IPS-18c (cell line): ENCODE measurements at regions not wholly inside any gene's neighbourhood (a gene's known extent, or its start where the extent isn't known, plus 50 kb on each side); places are given as distances from the start of the nearest gene placed in this dataset.

Source experiments
- H3K4me3 ChIP-seq: 2 replicates; pipeline ENCODE4 v1.7.0; 2013; ENCODE audit warnings: low read depth, mild to moderate bottlenecking, low read length, moderate library complexity; ENCODE audit not compliant: insufficient read depth
- H3K9me3 ChIP-seq: one replicate; pipeline ENCODE4 v1.6.1; 2013; ENCODE audit warnings: mild to moderate bottlenecking, low read length, moderate library complexity; ENCODE audit not compliant: control insufficient read depth, insufficient read depth

GRCh38 chr5:61816585-61817450 lies 484.8 kb downstream of the ZSWIM6 start:
- H3K9me3 ChIP-seq: no peaks in the 10 kb centered on the region
- H3K4me3 ChIP-seq: no peak overlapping the region

GRCh38 chr5:61817472-61818326 lies 485.6 kb downstream of the ZSWIM6 start:
- Histone ChIP-seq H3K4me3 (no peak overlapping the region), H3K9me3 (no peaks in the 10 kb centered on the region)

GRCh38 chr5:61820836-61821235 lies 485.2 kb upstream of the KIF2A start:
- H3K4me3 ChIP-seq: no peak overlapping the region
- no peaks in the 10 kb centered on the region for H3K9me3 ChIP-seq

GRCh38 chr5:61821561-61821960 lies 484.4 kb upstream of the KIF2A start:
- H3K9me3 ChIP-seq: no peaks in the 10 kb centered on the region
- no peak overlapping the region for H3K4me3 ChIP-seq

GRCh38 chr5:61822584-61822983 lies 483.4 kb upstream of the KIF2A start:
- no peaks in the 10 kb centered on the region for H3K9me3 ChIP-seq
- H3K4me3 ChIP-seq: no peak overlapping the region

- H3K9me3 ChIP-seq: no peaks in the 10 kb centered on the region
These were observed 482.9 kb upstream of the KIF2A start for GRCh38 chr5:61823065-61823464.

GRCh38 chr5:61823781-61824180 lies 482.2 kb upstream of the KIF2A start:
- Histone ChIP-seq H3K9me3 (no peaks in the 10 kb centered on the region), H3K4me3 (no peak overlapping the region)

More at GRCh38 chr5:61823065-61823464, 482.9 kb upstream of the KIF2A start:
- H3K4me3 ChIP-seq: no peak overlapping the region

- H3K4me3 ChIP-seq: no peak overlapping the region
- no peaks in the 10 kb centered on the region for H3K9me3 ChIP-seq
These were observed 481.6 kb upstream of the KIF2A start for GRCh38 chr5:61824396-61824795.

GRCh38 chr5:61827445-61827975 lies 478.5 kb upstream of the KIF2A start:
- no peak overlapping the region for H3K4me3 ChIP-seq

GRCh38 chr5:61828856-61829255 lies 477.1 kb upstream of the KIF2A start:
- Histone ChIP-seq H3K9me3 (no peaks in the 10 kb centered on the region), H3K4me3 (no peak overlapping the region)

More at GRCh38 chr5:61827445-61827975, 478.5 kb upstream of the KIF2A start:
- no peaks in the 10 kb centered on the region for H3K9me3 ChIP-seq

- H3K9me3 ChIP-seq: no peaks in the 10 kb centered on the region
- no peak overlapping the region for H3K4me3 ChIP-seq
These were observed 474.3 kb upstream of the KIF2A start for GRCh38 chr5:61831736-61832135.

GRCh38 chr5:61837788-61838187 lies 468.2 kb upstream of the KIF2A start:
- H3K9me3 ChIP-seq: no peaks in the 10 kb centered on the region
- H3K4me3 ChIP-seq: no peak overlapping the region

- Histone ChIP-seq H3K9me3 (no peaks in the 10 kb centered on the region), H3K4me3 (no peak overlapping the region)
These were observed 465.6 kb upstream of the KIF2A start for GRCh38 chr5:61840361-61840760.

GRCh38 chr5:61842840-61843239 lies 463.2 kb upstream of the KIF2A start:
- Histone ChIP-seq H3K4me3 (no peak overlapping the region), H3K9me3 (no peaks in the 10 kb centered on the region)

GRCh38 chr5:61850696-61851095 lies 455.3 kb upstream of the KIF2A start:
- Histone ChIP-seq H3K4me3 (no peak overlapping the region), H3K9me3 (no peaks in the 10 kb centered on the region)

GRCh38 chr5:61854531-61854930 lies 451.5 kb upstream of the KIF2A start:
- no peak overlapping the region for H3K4me3 ChIP-seq
- H3K9me3 ChIP-seq: no peaks in the 10 kb centered on the region

- H3K9me3 ChIP-seq: no peaks in the 10 kb centered on the region
These were observed 445.0 kb upstream of the KIF2A start for GRCh38 chr5:61860978-61861377.

GRCh38 chr5:61866930-61867329 lies 439.1 kb upstream of the KIF2A start:
- Histone ChIP-seq H3K9me3 (peaks cover 4% of the 10 kb centered on the region), H3K4me3 (no peak overlapping the region)

More at GRCh38 chr5:61860978-61861377, 445.0 kb upstream of the KIF2A start:
- no peak overlapping the region for H3K4me3 ChIP-seq
